BJ (cell line): ENCODE measurements at regions not wholly inside any gene's neighbourhood (a gene's known extent, or its start where the extent isn't known, plus 50 kb on each side); places are given as distances from the start of the nearest gene placed in this dataset.
"Not testable (repeated sequence)": the region's sequence is repeated elsewhere in the genome, so short reads cannot be mapped to it uniquely, and the experiment has no call there.

ENCODE experiments used
- CTCF ChIA-PET: fragments of 350-600 bp; formaldehyde crosslinking; extraction: SDS; loops from one replicate; lab custom pipeline; 2021; ENCODE audit warnings: antibody characterized with exemption, inconsistent platforms; lab: Yijun Ruan, JAX
- POLR2A ChIA-PET: fragments of 300-600 bp; sonication (Branson Sonifier 250); formaldehyde crosslinking; extraction: SDS; loops from one replicate; lab custom pipeline; 2021; ENCODE audit warnings: antibody characterized with exemption; lab: Charles Lee
- DNase-seq: peaks from one replicate; pipeline ENCODE4 v3.0.0-alpha.2; 2011; ENCODE audit warnings: low read depth
- H3K27me3 ChIP-seq: 2 replicates; pipeline ENCODE4 v1.6.0; 2011; ENCODE audit warnings: low read length; ENCODE audit not compliant: control insufficient read depth, insufficient read depth
- H3K36me3 ChIP-seq: 2 replicates; pipeline ENCODE4 v1.5.1; 2011; ENCODE audit warnings: low read length; ENCODE audit not compliant: control insufficient read depth, insufficient read depth
- H3K4me3 ChIP-seq: 2 replicates; pipeline ENCODE4 v1.5.1; 2011; ENCODE audit warnings: low read depth, mild to moderate bottlenecking, control low read depth, low read length
- TF ChIP-seq, protein P1 (sequence below): IDR thresholded peaks from 2 replicates; pipeline ENCODE4 v1.5.1; 2011; ENCODE audit warnings: low read depth, mild to moderate bottlenecking, control low read depth, inconsistent platforms, low read length, moderate library complexity; ENCODE audit not compliant: insufficient read depth

DNA sequence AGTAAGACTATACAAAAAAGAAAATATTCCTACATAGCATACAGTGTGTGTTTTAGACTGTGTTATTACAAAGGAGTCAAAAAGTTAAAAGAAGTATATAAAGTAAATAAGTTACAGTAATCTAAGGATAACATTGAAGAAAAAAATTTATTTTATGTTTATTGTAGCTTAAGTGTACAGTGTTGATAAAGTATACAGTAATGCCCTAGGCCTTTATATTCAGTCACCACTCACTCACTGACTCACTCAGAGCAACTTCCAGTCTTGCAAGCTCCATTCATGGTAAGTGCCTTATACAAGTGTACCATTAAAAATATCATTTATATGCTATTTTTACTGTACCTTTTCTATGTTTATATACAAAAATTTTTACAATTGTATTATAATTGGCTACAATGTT is 220.1 kb downstream of the BCHE start:
- Histone ChIP-seq H3K36me3 (no peaks in the 10 kb centered on the region), H3K4me3 (no peak overlapping the region), H3K27me3 (no peaks in the 10 kb centered on the region)
- TF ChIP-seq, protein P1, sequence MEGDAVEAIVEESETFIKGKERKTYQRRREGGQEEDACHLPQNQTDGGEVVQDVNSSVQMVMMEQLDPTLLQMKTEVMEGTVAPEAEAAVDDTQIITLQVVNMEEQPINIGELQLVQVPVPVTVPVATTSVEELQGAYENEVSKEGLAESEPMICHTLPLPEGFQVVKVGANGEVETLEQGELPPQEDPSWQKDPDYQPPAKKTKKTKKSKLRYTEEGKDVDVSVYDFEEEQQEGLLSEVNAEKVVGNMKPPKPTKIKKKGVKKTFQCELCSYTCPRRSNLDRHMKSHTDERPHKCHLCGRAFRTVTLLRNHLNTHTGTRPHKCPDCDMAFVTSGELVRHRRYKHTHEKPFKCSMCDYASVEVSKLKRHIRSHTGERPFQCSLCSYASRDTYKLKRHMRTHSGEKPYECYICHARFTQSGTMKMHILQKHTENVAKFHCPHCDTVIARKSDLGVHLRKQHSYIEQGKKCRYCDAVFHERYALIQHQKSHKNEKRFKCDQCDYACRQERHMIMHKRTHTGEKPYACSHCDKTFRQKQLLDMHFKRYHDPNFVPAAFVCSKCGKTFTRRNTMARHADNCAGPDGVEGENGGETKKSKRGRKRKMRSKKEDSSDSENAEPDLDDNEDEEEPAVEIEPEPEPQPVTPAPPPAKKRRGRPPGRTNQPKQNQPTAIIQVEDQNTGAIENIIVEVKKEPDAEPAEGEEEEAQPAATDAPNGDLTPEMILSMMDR = no peak
- CTCF ChIA-PET = no interaction called here
- DNase-seq = no peak
- POLR2A ChIA-PET = no interaction called here

DNA sequence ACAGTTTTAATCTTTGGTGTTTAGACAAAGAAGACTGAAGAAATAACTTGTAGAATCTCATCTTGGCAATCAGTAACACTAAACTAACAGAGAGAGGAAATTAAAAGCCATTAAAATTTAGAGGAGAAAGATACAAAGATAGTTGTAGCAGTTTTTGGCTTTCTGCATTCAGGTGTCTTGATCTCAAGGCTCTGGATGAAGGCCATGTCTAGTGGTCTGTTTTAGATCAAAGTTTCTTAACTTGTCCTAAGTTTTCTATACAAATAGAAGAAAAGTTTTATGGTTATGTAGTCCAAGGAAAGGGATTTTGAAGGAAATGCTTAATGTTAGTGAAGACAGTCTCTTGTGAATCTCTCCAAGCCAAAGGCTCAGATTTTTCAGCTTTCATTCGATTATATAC is 222.9 kb downstream of the BCHE start:
- Histone ChIP-seq H3K36me3 (no peaks in the 10 kb centered on the region), H3K27me3 (no peaks in the 10 kb centered on the region), H3K4me3 (no peak overlapping the region)
- POLR2A ChIA-PET = no interaction called here
- TF ChIP-seq, protein P1 = no peak
- CTCF ChIA-PET = no interaction called here
- no peak for DNase-seq

DNA sequence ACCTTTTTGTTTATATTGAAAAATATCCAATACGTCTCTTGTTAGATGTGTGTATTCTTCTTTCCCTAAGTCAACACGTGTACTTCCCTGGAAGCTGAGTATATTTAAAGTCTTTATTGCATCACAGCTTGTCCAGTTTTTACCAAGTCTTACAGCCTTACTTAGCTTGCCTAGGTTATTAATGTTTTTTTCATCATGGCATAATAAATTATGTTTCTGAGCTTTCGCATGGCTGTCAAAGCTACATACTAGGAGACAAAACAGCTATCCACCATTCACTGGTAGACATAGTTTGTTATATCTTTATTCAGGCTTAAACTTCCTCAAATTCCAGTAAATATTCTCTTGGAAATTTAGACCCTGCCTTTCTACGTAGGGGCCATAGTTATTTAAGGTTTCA is 224.2 kb downstream of the BCHE start:
- POLR2A ChIA-PET = no interaction called here
- TF ChIP-seq, protein P1 = no peak
- DNase-seq = no peak
- CTCF ChIA-PET = no interaction called here
- Histone ChIP-seq H3K36me3 (no peaks in the 10 kb centered on the region), H3K27me3 (no peaks in the 10 kb centered on the region), H3K4me3 (no peak overlapping the region)

DNA sequence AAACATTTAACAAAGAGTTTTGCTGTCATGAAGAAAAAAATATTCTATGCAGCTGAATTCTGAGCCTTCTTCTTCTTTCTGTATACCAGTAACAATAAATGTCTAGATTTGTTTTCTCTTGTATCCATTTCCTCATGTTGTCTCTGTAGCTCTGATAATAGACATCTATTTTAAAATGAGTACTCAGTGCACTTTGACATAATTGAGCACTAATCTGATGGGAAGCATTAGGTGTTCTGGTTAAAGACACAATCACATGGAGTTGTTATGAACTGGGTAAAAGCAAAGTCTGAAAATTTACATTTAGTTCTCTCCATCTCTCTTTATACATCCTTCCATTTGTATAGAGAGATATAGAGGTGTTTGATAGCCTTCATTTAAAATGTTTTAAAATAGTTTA is 230.0 kb downstream of the BCHE start:
- TF ChIP-seq, protein P1 = no peak

DNA sequence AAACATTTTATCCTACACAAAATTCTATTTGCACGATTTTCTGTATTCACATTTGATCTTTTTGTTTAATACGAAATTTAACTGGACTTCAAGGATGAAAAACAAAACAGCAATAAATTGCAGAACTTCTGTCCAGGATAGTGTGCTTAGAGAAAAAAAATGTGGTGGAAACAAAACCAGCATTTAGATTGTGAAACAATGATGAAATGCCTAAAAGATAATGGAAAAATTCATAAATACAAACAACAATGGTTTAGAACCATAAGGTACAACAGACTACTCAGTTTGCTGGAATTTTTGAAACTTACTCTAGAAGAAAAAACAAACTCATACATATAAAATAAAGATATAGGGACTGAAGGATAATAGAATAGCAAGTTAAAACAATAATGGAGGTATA is 234.0 kb downstream of the BCHE start:
- no peaks in the 10 kb centered on the region for H3K27me3 ChIP-seq
- POLR2A ChIA-PET = no interaction called here
- H3K36me3 ChIP-seq = no peaks in the 10 kb centered on the region
- TF ChIP-seq, protein P1 = no peak
- DNase-seq = no peak
- CTCF ChIA-PET = no interaction called here
- no peak overlapping the region for H3K4me3 ChIP-seq

More for the DNA sequence above, 230.0 kb downstream of the BCHE start:
- Histone ChIP-seq H3K27me3 (no peaks in the 10 kb centered on the region), H3K4me3 (no peak overlapping the region), H3K36me3 (no peaks in the 10 kb centered on the region)
- POLR2A ChIA-PET = no interaction called here
- no peak for DNase-seq
- CTCF ChIA-PET = no interaction called here

DNA sequence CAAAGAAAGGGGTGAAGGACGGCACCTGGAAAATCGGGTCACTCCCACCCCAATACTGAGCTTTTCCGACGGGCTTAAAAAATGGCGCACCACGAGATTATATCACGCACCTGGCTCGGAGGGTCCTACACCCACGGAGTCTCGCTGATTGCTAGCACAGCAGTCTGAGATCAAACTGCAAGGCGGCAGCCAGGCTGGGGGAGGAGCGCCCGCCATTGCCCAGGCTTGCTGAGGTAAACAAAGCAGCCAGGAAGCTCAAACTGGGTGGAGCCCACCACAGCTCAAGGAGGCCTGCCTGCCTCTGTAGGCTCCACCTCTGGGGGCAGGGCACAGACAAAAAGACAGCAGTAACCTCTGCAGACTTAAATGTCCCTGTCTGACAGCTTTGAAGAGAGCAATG is 264.7 kb downstream of the BCHE start:
- H3K4me3 ChIP-seq, H3K27me3 ChIP-seq, CTCF ChIA-PET, H3K36me3 ChIP-seq, DNase-seq, POLR2A ChIA-PET: not testable (repeated sequence)
